MCF 10A (cell line): ENCODE measurements at regions not wholly inside any gene's neighbourhood (a gene's known extent, or its start where the extent isn't known, plus 50 kb on each side); places are given as distances from the start of the nearest gene placed in this dataset.

Experiments used
- BruUV-seq: library from RNA; stranded (reverse); fragments of 400-500 nt; replicated peaks from 2 replicates; lab custom pipeline; 2021; lab: Mats Ljungman, UMichigan
- CTCF ChIA-PET: fragments of 300-600 bp; sonication (Branson Sonifier 250); formaldehyde crosslinking; extraction: SDS; loops from one replicate; lab custom pipeline; 2021; ENCODE audit warnings: antibody characterized with exemption, inconsistent platforms; lab: Yijun Ruan, JAX
- POLR2A ChIA-PET: fragments of 300-600, 350-650 bp; sonication (Branson Sonifier 250); formaldehyde crosslinking; extraction: SDS; loops from one replicate; lab custom pipeline; 2020; ENCODE audit warnings: antibody characterized with exemption, inconsistent platforms; lab: Yijun Ruan, JAX
- DNase-seq: peaks from one replicate; pipeline ENCODE4 v3.0.0-alpha.2; 2018; ENCODE audit not compliant: unreplicated experiment
- H3K27ac Mint-ChIP-seq: one replicate; pipeline ENCODE4 v1.8.0; 2022; ENCODE audit warnings: mild to moderate bottlenecking, low read depth, mixed read lengths; ENCODE audit not compliant: unreplicated experiment
- H3K27me3 Mint-ChIP-seq: one replicate; pipeline ENCODE4 v1.8.0; 2022; ENCODE audit warnings: mixed read lengths; ENCODE audit not compliant: insufficient read depth, unreplicated experiment
- H3K36me3 Mint-ChIP-seq: one replicate; pipeline ENCODE4 v1.8.0; 2022; ENCODE audit warnings: mild to moderate bottlenecking, moderate library complexity, mixed read lengths; ENCODE audit not compliant: insufficient read depth, unreplicated experiment
- H3K4me1 Mint-ChIP-seq: one replicate; pipeline ENCODE4 v1.8.0; 2022; ENCODE audit warnings: mixed read lengths; ENCODE audit not compliant: insufficient read depth, unreplicated experiment
- H3K4me3 Mint-ChIP-seq: one replicate; pipeline ENCODE4 v1.8.0; 2022; ENCODE audit warnings: mild to moderate bottlenecking, moderate library complexity, mixed read lengths; ENCODE audit not compliant: unreplicated experiment
- H3K9me3 Mint-ChIP-seq: one replicate; pipeline ENCODE4 v1.8.0; 2022; ENCODE audit warnings: mixed read lengths; ENCODE audit not compliant: unreplicated experiment
- intact Hi-C: fragments of 100-400 bp; cut with micrococcal nuclease; formaldehyde crosslinking; loops from 2 replicates; pipeline ENCODE4 v1.14.1; 2022
- TF ChIP-seq, protein P1 (sequence below): fragments of 200-600 bp; IDR thresholded peaks from one replicate; pipeline ENCODE4 v1.8.0; 2022; ENCODE audit warnings: antibody characterized with exemption, mild to moderate bottlenecking; ENCODE audit not compliant: unreplicated experiment

DNA sequence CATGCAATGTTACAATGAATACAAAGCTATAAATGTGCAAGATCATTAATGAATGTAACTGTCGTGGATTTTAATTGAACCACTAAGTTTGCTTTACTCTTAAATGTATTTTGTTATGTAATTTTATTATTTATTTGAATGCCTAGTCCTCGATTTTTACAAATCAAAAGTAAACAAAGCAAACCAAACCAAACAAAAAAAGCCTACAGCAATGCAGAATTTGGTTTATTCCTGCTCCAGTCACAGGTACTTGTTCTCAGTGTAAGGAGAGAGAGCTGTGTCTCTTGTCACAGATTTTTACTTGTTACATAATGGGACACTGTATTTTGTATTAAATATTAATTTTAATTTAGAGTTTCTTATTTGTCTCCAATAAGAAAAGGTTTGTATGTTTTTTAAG, 584.3 kb upstream of the SLITRK6 start:
- Mint-ChIP-seq H3K4me3 (no peak overlapping the region), H3K36me3 (no peaks in the 10 kb centered on the region), H3K9me3 (no peaks in the 10 kb centered on the region), H3K27ac (no peak overlapping the region), H3K27me3 (no peaks in the 10 kb centered on the region), H3K4me1 (no peaks in the 10 kb centered on the region)
- ChIA-PET POLR2A (no interaction called here), CTCF (interaction anchor here (0.6 to 1.0 kb wide), 2 partner anchors 86 to 413 kb away, joined by 3 read pairs; no protein-coding TSS in a partner anchor)
- intact Hi-C loops = no loop called here
- TF ChIP-seq, protein P1, sequence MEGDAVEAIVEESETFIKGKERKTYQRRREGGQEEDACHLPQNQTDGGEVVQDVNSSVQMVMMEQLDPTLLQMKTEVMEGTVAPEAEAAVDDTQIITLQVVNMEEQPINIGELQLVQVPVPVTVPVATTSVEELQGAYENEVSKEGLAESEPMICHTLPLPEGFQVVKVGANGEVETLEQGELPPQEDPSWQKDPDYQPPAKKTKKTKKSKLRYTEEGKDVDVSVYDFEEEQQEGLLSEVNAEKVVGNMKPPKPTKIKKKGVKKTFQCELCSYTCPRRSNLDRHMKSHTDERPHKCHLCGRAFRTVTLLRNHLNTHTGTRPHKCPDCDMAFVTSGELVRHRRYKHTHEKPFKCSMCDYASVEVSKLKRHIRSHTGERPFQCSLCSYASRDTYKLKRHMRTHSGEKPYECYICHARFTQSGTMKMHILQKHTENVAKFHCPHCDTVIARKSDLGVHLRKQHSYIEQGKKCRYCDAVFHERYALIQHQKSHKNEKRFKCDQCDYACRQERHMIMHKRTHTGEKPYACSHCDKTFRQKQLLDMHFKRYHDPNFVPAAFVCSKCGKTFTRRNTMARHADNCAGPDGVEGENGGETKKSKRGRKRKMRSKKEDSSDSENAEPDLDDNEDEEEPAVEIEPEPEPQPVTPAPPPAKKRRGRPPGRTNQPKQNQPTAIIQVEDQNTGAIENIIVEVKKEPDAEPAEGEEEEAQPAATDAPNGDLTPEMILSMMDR = no peak
- no peak for DNase-seq
- no TSS peak for BruUV-seq

GRCh38 chr13:86397635-86398034, 598.4 kb upstream of the SLITRK6 start:
- no TSS peak for BruUV-seq
- H3K4me1 Mint-ChIP-seq = no peaks in the 10 kb centered on the region
- intact Hi-C loops = no loop called here
- no peaks in the 10 kb centered on the region for H3K9me3 Mint-ChIP-seq
- no peak overlapping the region for H3K27ac Mint-ChIP-seq
- no peak overlapping the region for H3K4me3 Mint-ChIP-seq
- POLR2A ChIA-PET = no interaction called here
- TF ChIP-seq, protein P1 = no peak
- H3K27me3 Mint-ChIP-seq = no peaks in the 10 kb centered on the region
- no peak for DNase-seq
- CTCF ChIA-PET = no interaction called here
- no peaks in the 10 kb centered on the region for H3K36me3 Mint-ChIP-seq

DNA sequence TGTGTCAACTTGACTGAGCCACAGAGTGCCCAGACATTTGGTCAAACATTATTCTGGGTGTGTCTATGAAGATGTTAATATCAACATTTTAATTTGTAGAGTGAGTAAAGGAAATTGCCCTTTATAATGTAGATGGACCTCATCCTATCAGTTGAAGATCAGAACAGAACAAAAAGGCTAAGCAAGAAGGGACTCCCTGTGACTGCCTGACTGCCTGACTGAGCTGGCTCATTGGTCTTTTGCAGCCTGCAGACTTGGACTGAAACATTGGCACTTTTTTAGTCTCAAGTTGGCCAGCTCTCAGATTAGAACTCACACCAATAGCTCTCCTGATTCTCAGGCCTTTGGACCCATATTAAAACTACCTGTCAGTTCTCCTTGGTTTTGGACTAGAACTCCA, 600.4 kb upstream of the SLITRK6 start:
- no peak for DNase-seq
- Mint-ChIP-seq H3K27ac (no peak overlapping the region), H3K27me3 (no peaks in the 10 kb centered on the region), H3K9me3 (no peaks in the 10 kb centered on the region), H3K4me1 (no peaks in the 10 kb centered on the region), H3K36me3 (no peaks in the 10 kb centered on the region), H3K4me3 (no peak overlapping the region)
- intact Hi-C loops = no loop called here
- TF ChIP-seq, protein P1 = no peak
- ChIA-PET CTCF (no interaction called here), POLR2A (no interaction called here)
- BruUV-seq = no TSS peak

DNA sequence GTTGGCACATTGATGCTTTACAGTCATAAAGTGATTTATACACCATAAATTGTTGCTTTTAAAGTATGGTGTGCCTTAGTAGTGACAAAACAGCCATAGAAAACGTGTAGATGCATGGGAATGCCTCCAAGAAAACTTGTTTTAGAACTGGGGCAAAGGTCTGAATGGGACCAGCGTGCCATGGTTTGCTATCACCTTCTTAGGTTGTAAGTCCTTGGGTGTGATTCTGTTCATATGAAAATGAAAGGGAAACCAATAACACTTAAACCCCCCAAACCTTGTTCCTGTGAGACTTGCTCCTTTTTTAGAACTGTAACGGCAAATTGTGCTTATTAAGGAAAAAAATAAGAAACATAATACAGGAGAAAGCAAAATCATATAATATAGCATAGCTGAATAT, 603.3 kb upstream of the SLITRK6 start:
- ChIA-PET CTCF (no interaction called here), POLR2A (no interaction called here)
- TF ChIP-seq, protein P1 = no peak
- intact Hi-C loops = no loop called here
- no peaks in the 10 kb centered on the region for H3K4me1 Mint-ChIP-seq
- DNase-seq = no peak
- no peak overlapping the region for H3K4me3 Mint-ChIP-seq
- BruUV-seq = no TSS peak
- no peak overlapping the region for H3K27ac Mint-ChIP-seq
- H3K27me3 Mint-ChIP-seq = no peaks in the 10 kb centered on the region
- no peaks in the 10 kb centered on the region for H3K36me3 Mint-ChIP-seq
- no peaks in the 10 kb centered on the region for H3K9me3 Mint-ChIP-seq
